ENCODE measurements at regions not wholly inside any gene's neighbourhood (a gene's known extent, or its start where the extent isn't known, plus 50 kb on each side); places are given as distances from the start of the nearest gene placed in this dataset.

DNA sequence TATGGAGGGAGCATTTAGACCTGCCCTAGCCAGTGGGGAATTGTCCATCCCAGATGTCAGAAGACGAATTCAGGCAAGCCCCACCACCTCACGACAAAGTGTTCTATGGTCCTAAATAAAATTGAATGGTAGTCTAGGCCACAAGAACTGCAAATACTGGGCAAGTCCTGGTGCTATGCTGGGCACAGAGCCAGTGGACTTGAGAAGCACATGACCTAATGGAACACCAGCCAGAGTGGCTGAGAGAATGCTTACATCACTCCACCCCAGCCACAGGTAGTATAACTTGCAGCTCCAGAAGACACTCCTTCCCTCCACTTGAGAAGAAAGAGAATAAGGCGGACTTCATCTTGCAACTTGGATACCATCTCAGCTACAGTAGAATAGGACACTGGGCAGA, 567.3 kb upstream of the CXADR start:
- no peak for DNase-seq (ENCODE audit: low read depth)
- TF ChIP-seq, protein P1, sequence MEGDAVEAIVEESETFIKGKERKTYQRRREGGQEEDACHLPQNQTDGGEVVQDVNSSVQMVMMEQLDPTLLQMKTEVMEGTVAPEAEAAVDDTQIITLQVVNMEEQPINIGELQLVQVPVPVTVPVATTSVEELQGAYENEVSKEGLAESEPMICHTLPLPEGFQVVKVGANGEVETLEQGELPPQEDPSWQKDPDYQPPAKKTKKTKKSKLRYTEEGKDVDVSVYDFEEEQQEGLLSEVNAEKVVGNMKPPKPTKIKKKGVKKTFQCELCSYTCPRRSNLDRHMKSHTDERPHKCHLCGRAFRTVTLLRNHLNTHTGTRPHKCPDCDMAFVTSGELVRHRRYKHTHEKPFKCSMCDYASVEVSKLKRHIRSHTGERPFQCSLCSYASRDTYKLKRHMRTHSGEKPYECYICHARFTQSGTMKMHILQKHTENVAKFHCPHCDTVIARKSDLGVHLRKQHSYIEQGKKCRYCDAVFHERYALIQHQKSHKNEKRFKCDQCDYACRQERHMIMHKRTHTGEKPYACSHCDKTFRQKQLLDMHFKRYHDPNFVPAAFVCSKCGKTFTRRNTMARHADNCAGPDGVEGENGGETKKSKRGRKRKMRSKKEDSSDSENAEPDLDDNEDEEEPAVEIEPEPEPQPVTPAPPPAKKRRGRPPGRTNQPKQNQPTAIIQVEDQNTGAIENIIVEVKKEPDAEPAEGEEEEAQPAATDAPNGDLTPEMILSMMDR (conservative IDR thresholded peaks at IDR 0.05; ENCODE audit: low read length): no peak
- no peak overlapping the region for H3K4me3 ChIP-seq (ENCODE audit: low read length)

DNA sequence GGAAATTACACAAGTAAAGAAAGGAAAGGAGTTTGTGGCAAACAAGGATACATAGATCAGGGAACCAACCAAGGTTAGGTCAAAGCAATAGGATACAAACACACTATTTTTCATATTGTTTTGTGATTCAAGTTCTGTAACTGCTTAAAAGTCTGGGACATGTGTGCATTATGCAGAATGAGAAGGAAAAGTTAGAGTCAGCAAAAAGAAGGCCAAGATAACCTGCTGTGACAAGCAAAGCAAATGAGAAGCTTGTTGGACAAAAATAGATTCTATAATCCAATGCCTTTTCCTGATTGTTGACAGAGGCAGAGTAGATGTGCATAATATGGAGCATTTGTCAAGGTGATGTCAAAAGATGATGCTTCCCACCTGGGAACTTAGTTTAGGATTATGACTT, 556.0 kb upstream of the CXADR start:
- no peak for DNase-seq (ENCODE audit: low read depth)
- TF ChIP-seq, protein P1 (conservative IDR thresholded peaks at IDR 0.05; ENCODE audit: low read length): no peak
- no peak overlapping the region for H3K4me3 ChIP-seq (ENCODE audit: low read length)

DNA sequence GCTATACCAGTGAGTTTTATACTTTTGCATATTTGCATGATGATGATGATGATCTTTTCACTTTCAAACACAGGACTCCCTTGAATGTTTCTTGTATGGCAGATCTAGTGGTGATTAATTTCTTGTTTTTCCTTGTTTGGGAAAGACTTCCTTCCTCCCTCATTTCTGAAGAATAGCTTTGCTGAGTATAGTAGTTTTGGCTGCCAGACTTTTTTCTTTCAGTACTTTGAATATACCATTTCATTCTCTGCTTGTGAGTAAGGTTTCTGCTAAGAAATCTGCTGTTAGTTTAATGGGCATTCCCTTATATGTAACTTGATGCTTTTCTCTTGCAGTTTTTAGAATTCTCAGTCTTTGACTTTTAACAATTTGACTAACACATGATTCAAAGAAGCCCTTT, 547.4 kb upstream of the CXADR start:
- H3K4me3 ChIP-seq (ENCODE audit: low read length): no peak overlapping the region
- no peak for DNase-seq (ENCODE audit: low read depth)
- TF ChIP-seq, protein P1 (conservative IDR thresholded peaks at IDR 0.05; ENCODE audit: low read length): no peak

DNA sequence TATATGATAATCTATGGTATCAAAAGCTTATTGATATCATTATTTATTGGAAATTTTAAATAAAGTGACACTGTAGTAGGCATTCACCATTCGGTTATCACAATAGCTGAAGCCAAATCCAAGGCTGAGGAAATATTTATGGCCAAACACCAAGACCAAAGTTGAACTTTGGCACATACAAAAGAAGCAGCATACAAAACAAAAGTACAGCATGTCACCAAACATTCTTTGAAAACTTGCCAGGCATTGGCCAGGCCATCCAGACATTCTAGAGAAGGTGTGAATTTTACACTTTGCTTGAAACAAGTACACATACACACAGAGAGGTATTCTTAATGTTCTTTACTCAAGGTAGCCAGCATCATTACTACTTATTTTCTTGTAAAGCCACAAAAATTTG, 544.4 kb upstream of the CXADR start:
- DNase-seq (ENCODE audit: low read depth): no peak
- TF ChIP-seq, protein P1 (conservative IDR thresholded peaks at IDR 0.05; ENCODE audit: low read length): no peak
- no peak overlapping the region for H3K4me3 ChIP-seq (ENCODE audit: low read length)

DNA sequence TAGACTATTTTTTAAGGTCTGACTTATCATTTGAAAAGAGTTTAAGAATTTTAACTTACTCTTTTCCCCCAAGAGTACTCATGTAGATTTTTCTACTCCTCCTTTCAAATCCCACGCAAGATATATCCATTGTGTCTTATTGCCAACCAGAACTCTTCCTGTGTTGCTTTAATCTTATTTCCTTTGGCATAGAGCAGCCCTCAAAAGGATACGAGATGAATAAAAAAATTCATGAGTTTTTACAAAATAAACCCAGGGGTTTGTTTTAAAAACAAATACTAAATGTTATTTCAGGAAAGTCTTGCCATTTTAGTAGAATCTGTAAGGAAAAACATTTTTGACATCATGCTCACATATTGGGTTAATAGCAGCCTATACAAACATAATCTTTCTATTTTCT, 543.2 kb upstream of the CXADR start:
- H3K4me3 ChIP-seq (ENCODE audit: low read length): no peak overlapping the region
- no peak for DNase-seq (ENCODE audit: low read depth)
- TF ChIP-seq, protein P1 (conservative IDR thresholded peaks at IDR 0.05; ENCODE audit: low read length): no peak

DNA sequence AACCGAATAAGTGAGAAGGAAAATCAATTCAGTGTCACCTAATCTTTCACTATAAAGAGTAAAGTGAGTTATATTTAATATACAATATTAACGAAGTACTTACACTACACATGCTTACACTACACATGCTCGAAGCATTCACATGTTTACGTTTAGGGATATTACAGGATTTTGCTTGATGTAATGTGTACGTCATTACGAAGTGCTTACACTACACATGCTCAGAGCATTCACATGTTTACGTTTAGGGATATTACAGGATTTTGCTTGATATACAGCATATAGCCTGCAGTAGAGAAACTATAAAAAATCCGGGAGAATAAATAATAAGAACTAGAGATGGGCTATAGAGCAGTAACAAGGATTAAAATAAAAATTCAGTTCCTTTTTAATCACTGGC, 538.8 kb upstream of the CXADR start:
- TF ChIP-seq, protein P1 (conservative IDR thresholded peaks at IDR 0.05; ENCODE audit: low read length): no peak
- no peak overlapping the region for H3K4me3 ChIP-seq (ENCODE audit: low read length)
- DNase-seq (ENCODE audit: low read depth): no peak

DNA sequence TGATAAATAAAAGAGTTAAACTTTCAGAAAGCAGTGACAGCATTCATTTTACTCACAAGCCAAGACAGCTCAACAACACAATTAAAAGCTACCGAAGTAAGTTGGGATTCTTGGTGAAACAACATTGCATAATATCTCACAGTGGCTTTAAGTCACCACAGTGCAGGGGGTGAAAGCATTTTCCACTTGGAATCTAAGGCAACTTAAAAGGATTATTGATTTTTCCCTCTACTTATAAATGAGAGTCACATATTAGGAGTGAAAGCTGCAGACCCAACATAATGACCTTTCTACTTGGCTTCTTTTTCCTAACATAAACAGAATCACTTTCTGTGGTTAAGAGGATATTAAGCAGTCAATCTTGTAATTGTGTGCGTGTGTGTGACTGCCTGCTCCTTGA, 536.6 kb upstream of the CXADR start:
- no peak for DNase-seq (ENCODE audit: low read depth)
- TF ChIP-seq, protein P1 (conservative IDR thresholded peaks at IDR 0.05; ENCODE audit: low read length): no peak
- H3K4me3 ChIP-seq (ENCODE audit: low read length): no peak overlapping the region

All from AG10803 (cell line).